ENCODE measurements at regions not wholly inside any gene's neighbourhood (a gene's known extent, or its start where the extent isn't known, plus 50 kb on each side); places are given as distances from the start of the nearest gene placed in this dataset.

DNA sequence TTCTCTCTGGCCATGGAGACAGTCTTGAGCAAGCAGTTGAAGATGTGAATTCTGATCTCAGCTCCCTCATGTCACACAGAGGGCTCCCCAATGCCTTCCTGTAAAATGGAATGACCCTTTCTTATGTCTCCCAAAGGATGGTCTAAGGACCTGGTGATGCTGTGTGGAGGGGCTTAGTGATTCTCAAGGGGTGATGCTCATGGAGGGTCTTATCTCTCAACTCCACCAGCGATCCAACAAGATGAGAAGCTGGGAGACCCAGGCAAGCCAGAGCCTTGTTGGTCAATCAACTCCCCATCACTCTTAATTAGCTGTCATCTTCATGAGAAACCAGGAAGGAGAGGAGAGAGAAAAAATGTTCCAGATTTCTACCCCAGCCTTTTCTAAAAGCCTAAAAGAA lies 78.0 kb upstream of the SORCS3 start:
- TF ChIP-seq, protein P1, sequence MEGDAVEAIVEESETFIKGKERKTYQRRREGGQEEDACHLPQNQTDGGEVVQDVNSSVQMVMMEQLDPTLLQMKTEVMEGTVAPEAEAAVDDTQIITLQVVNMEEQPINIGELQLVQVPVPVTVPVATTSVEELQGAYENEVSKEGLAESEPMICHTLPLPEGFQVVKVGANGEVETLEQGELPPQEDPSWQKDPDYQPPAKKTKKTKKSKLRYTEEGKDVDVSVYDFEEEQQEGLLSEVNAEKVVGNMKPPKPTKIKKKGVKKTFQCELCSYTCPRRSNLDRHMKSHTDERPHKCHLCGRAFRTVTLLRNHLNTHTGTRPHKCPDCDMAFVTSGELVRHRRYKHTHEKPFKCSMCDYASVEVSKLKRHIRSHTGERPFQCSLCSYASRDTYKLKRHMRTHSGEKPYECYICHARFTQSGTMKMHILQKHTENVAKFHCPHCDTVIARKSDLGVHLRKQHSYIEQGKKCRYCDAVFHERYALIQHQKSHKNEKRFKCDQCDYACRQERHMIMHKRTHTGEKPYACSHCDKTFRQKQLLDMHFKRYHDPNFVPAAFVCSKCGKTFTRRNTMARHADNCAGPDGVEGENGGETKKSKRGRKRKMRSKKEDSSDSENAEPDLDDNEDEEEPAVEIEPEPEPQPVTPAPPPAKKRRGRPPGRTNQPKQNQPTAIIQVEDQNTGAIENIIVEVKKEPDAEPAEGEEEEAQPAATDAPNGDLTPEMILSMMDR (conservative IDR thresholded peaks at IDR 0.05; ENCODE audit: low read depth, low read length) = no peak
- no peak for TF ChIP-seq SMC3 (IDR thresholded peaks at IDR 0.05; ENCODE audit: low read depth, low read length)
- TF ChIP-seq, protein P2, sequence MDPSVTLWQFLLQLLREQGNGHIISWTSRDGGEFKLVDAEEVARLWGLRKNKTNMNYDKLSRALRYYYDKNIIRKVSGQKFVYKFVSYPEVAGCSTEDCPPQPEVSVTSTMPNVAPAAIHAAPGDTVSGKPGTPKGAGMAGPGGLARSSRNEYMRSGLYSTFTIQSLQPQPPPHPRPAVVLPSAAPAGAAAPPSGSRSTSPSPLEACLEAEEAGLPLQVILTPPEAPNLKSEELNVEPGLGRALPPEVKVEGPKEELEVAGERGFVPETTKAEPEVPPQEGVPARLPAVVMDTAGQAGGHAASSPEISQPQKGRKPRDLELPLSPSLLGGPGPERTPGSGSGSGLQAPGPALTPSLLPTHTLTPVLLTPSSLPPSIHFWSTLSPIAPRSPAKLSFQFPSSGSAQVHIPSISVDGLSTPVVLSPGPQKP (IDR thresholded peaks at IDR 0.05; ENCODE audit: borderline replicate concordance, low read depth, low read length) = no peak
- TF ChIP-seq BHLHE40 (IDR thresholded peaks at IDR 0.05; ENCODE audit: low read depth, low read length) = no peak
- TF ChIP-seq RAD21 (IDR thresholded peaks at IDR 0.05; ENCODE audit: low read length) = no peak
- TF ChIP-seq MXI1 (IDR thresholded peaks at IDR 0.05; ENCODE audit: borderline replicate concordance, low read depth, low read length) = no peak
- no peak for TF ChIP-seq POLR2A (IDR thresholded peaks at IDR 0.05; ENCODE audit: low read depth, low read length)
